ENCODE measurements at regions not wholly inside any gene's neighbourhood (a gene's known extent, or its start where the extent isn't known, plus 50 kb on each side); places are given as distances from the start of the nearest gene placed in this dataset.

DNA sequence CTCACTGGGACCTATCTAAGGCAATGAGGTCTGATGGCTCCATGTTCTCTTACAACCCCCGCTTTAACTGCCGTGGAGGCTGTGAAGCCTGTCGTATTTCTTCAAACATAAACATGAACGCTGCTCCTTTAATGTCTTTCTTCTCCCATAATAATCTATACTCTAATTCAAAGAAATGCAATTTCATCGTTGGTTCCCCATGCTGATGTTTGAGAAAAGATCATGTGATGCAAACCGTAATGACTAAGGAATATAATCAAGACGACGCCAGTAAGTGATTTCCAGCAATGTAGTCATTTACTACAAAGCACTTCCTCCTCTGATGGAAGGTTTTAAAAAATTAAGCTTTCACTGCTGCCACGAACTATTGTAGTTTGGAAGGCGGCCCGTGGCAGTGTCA, 102.6 kb upstream of the NEBL start:
- no peak overlapping the region for H3K4me2 ChIP-seq (ENCODE audit: insufficient read depth in 1 of 2, low read depth in 2 of 2, low read length in 2 of 2)
- H3K79me1 ChIP-seq (ENCODE audit: low read depth, low read length) = no peaks in the 10 kb centered on the region
- H3K18ac ChIP-seq (ENCODE audit: extremely low read depth, low read length) = no peak overlapping the region
- H4K8ac ChIP-seq (ENCODE audit: extremely low read depth, insufficient read depth, low read length) = no peak overlapping the region; the same call in 1 of the 2 replicates
- H3K9ac ChIP-seq (replicated peaks in 1 of 4; ENCODE audit: extremely low read depth in 1 of 4, low read depth in 3 of 4, low read length in 3 of 4) = no peak overlapping the region
- H2BK12ac ChIP-seq (ENCODE audit: low read depth, low read length) = no peak overlapping the region
- H3K4ac ChIP-seq (replicated peaks; ENCODE audit: insufficient read length, low read depth, low read length) = no peak overlapping the region
- no peak overlapping the region for H2BK5ac ChIP-seq (ENCODE audit: low read depth, low read length)
- no peaks in the 10 kb centered on the region for H3K36me3 ChIP-seq (ENCODE audit: control insufficient read depth in 2 of 4, insufficient read depth in 4 of 4, low read length in 3 of 4)
- no peak for DNase-seq (ENCODE audit: low read depth in 1 of 2, low spot score in 2 of 2)
- no peak overlapping the region for H3K23ac ChIP-seq (ENCODE audit: insufficient read length)
- H3K27me3 ChIP-seq (replicated peaks in 1 of 4; ENCODE audit: control insufficient read depth in 3 of 4, extremely low read depth in 1 of 4, insufficient read depth in 3 of 4, low read length in 3 of 4) = no peaks in the 10 kb centered on the region
- H3K27ac ChIP-seq (ENCODE audit: low read depth, low read length) = no peak overlapping the region
- TF ChIP-seq, protein P1, sequence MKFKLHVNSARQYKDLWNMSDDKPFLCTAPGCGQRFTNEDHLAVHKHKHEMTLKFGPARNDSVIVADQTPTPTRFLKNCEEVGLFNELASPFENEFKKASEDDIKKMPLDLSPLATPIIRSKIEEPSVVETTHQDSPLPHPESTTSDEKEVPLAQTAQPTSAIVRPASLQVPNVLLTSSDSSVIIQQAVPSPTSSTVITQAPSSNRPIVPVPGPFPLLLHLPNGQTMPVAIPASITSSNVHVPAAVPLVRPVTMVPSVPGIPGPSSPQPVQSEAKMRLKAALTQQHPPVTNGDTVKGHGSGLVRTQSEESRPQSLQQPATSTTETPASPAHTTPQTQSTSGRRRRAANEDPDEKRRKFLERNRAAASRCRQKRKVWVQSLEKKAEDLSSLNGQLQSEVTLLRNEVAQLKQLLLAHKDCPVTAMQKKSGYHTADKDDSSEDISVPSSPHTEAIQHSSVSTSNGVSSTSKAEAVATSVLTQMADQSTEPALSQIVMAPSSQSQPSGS (IDR thresholded peaks at IDR 0.05; ENCODE audit: low read length) = no peak
- TF ChIP-seq JUN (IDR thresholded peaks at IDR 0.05; ENCODE audit: low read depth, low read length) = no peak
- TF ChIP-seq CBX5 (IDR thresholded peaks at IDR 0.05; ENCODE audit: low read depth, low read length) = no peak
- no peak for TF ChIP-seq RXRA (IDR thresholded peaks at IDR 0.05; ENCODE audit: insufficient read depth, low read depth, low read length)
- no peak for TF ChIP-seq CBX8 (IDR thresholded peaks at IDR 0.05; ENCODE audit: borderline replicate concordance, low read depth, low read length)
- TF ChIP-seq EGR1 (IDR thresholded peaks at IDR 0.05; ENCODE audit: borderline replicate concordance, low read depth, low read length) = no peak
- no peak for TF ChIP-seq JUND (IDR thresholded peaks at IDR 0.05; ENCODE audit: low read length)
- no peak for TF ChIP-seq TAF7 (optimal IDR thresholded peaks at IDR 0.05; ENCODE audit: borderline replicate concordance, low read depth, low read length)
- no peak for TF ChIP-seq CHD2 (IDR thresholded peaks at IDR 0.05; ENCODE audit: low read length)
- no peak for TF ChIP-seq EP300 (IDR thresholded peaks at IDR 0.05; ENCODE audit: borderline replicate concordance in 1 of 2, low read depth in 2 of 2, low read length in 2 of 2)
- no peak for TF ChIP-seq BACH1 (IDR thresholded peaks at IDR 0.05; ENCODE audit: low read length)
- H3K23me2 ChIP-seq (ENCODE audit: low read depth, low read length) = no peaks in the 10 kb centered on the region
- H2AFZ ChIP-seq (ENCODE audit: low read length) = no peak overlapping the region
- WGBS, 2 experiments (ENCODE audit: extremely low coverage in 1 of 2, insufficient coverage in 1 of 2, insufficient read length in 1 of 2, insufficient replicate concordance in 2 of 2, low coverage in 1 of 2, low lambda C conversion rate in 2 of 2, missing lambda C conversion rate in 1 of 2) = 91% methylated on average over 11 of the region's 11 CpGs; no CpG with 5 or more reads in 1 of the 2 experiments
- no peak overlapping the region for H2BK15ac ChIP-seq (ENCODE audit: low read length)
- ChIA-PET CTCF (ENCODE audit: partially characterized antibody) (interaction anchor here (1.3 kb wide), 1 partner anchor 15 kb away, joined by 4 read pairs; no protein-coding TSS in a partner anchor), POLR2A (ENCODE audit: partially characterized antibody) (no interaction called here)
- no peaks in the 10 kb centered on the region for H4K20me1 ChIP-seq (replicated peaks in 1 of 2; ENCODE audit: control insufficient read depth in 1 of 2, insufficient read depth in 2 of 2, low read length in 2 of 2)
- no peak overlapping the region for H2AK5ac ChIP-seq (ENCODE audit: low read depth, low read length)
- no peak overlapping the region for H3K4me3 ChIP-seq (ENCODE audit: extremely low read depth in 1 of 4, insufficient read depth in 2 of 4, low read depth in 3 of 4, low read length in 4 of 4)
- peaks cover 0 to 4% (median 0%) of the 10 kb centered on the region in 4 experiments; a peak in 1 of 7 replicates for H3K4me1 ChIP-seq (replicated peaks in 1 of 4; ENCODE audit: control insufficient read depth in 3 of 4, insufficient read depth in 4 of 4, low read length in 3 of 4)
- no peaks in the 10 kb centered on the region for H3K79me2 ChIP-seq (ENCODE audit: control insufficient read depth in 1 of 2, insufficient read depth in 2 of 2, low read length in 2 of 2)
- H3K14ac ChIP-seq (ENCODE audit: insufficient read length) = no peak overlapping the region
- H3K56ac ChIP-seq (replicated peaks; ENCODE audit: insufficient read length, low read depth, low read length) = no peak overlapping the region
- H4K91ac ChIP-seq (replicated peaks; ENCODE audit: insufficient read length, low read length) = no peak overlapping the region
- no peak overlapping the region for H4K5ac ChIP-seq (ENCODE audit: insufficient read length, low read depth, low read length)
- no peak for FAIRE-seq
- H3K9me3 ChIP-seq (ENCODE audit: insufficient read depth in 2 of 2, low read depth in 1 of 2, low read length in 1 of 2) = no peaks in the 10 kb centered on the region
- H2BK20ac ChIP-seq (ENCODE audit: low read length) = no peak overlapping the region
- H2BK120ac ChIP-seq (replicated peaks; ENCODE audit: low read depth, low read length) = no peak overlapping the region
